NB4 (cell line): ENCODE measurements at regions not wholly inside any gene's neighbourhood (a gene's known extent, or its start where the extent isn't known, plus 50 kb on each side); places are given as distances from the start of the nearest gene placed in this dataset.

Source experiments
- DNase-seq: peaks from one replicate; pipeline ENCODE4 v3.0.0; 2010; ENCODE audit warnings: low read depth
- H3K4me3 ChIP-seq: one replicate; pipeline ENCODE4 v1.5.1; 2011; ENCODE audit warnings: mild to moderate bottlenecking, low read depth, low read length, moderate library complexity
- CTCF ChIP-seq: IDR thresholded peaks from one replicate; pipeline ENCODE4 v1.5.1; 2012; ENCODE audit warnings: low read depth, low read length
- MAX ChIP-seq: IDR thresholded peaks from 2 replicates; pipeline ENCODE4 v1.6.1; 2011; ENCODE audit warnings: low read depth, low read length
- MYC ChIP-seq: IDR thresholded peaks from 2 replicates; pipeline ENCODE4 v1.6.1; 2011; ENCODE audit warnings: low read depth, low read length
- POLR2A ChIP-seq: IDR thresholded peaks from 2 replicates; pipeline ENCODE4 v1.6.1; 2011; ENCODE audit warnings: mild to moderate bottlenecking; ENCODE audit not compliant: insufficient read length; ENCODE audit errors: extremely low read depth

GRCh38 chr3:191795196-191795595 lies 334.2 kb downstream of the PYDC2 start:
- no peak for DNase-seq

GRCh38 chr3:191797271-191797670 lies 336.3 kb downstream of the PYDC2 start:
- no peak for DNase-seq
- TF ChIP-seq MYC = no peak
- TF ChIP-seq CTCF = no peak
- no peak for TF ChIP-seq MAX
- TF ChIP-seq POLR2A = no peak
- no peak overlapping the region for H3K4me3 ChIP-seq

More at GRCh38 chr3:191795196-191795595, 334.2 kb downstream of the PYDC2 start:
- no peak overlapping the region for H3K4me3 ChIP-seq
- no peak for TF ChIP-seq MAX
- no peak for TF ChIP-seq MYC
- TF ChIP-seq CTCF = no peak
- TF ChIP-seq POLR2A = no peak

- H3K4me3 ChIP-seq = no peak overlapping the region
- DNase-seq = no peak
- TF ChIP-seq MYC = no peak
- TF ChIP-seq MAX = no peak
- TF ChIP-seq CTCF = no peak
- no peak for TF ChIP-seq POLR2A
Measured at GRCh38 chr3:191802671-191803070, 341.7 kb downstream of the PYDC2 start.

GRCh38 chr3:191804935-191805334 lies 344.0 kb downstream of the PYDC2 start:
- no peak for DNase-seq
- no peak overlapping the region for H3K4me3 ChIP-seq
- no peak for TF ChIP-seq MYC

- no peak for TF ChIP-seq CTCF
- no peak for TF ChIP-seq MYC
- no peak for TF ChIP-seq POLR2A
- no peak for TF ChIP-seq MAX
- DNase-seq = no peak
- no peak overlapping the region for H3K4me3 ChIP-seq
Measured at GRCh38 chr3:191808073-191808472, 347.1 kb downstream of the PYDC2 start.

- H3K4me3 ChIP-seq = no peak overlapping the region
- TF ChIP-seq MAX (no peak), POLR2A (no peak), CTCF (no peak), MYC (no peak)
- no peak for DNase-seq
Measured at GRCh38 chr3:191809326-191809949, 348.5 kb downstream of the PYDC2 start.
